ENCODE measurements at regions not wholly inside any gene's neighbourhood (a gene's known extent, or its start where the extent isn't known, plus 50 kb on each side); places are given as distances from the start of the nearest gene placed in this dataset.
"Not testable (repeated sequence)": the region's sequence is repeated elsewhere in the genome, so short reads cannot be mapped to it uniquely, and the experiment has no call there.

DNA sequence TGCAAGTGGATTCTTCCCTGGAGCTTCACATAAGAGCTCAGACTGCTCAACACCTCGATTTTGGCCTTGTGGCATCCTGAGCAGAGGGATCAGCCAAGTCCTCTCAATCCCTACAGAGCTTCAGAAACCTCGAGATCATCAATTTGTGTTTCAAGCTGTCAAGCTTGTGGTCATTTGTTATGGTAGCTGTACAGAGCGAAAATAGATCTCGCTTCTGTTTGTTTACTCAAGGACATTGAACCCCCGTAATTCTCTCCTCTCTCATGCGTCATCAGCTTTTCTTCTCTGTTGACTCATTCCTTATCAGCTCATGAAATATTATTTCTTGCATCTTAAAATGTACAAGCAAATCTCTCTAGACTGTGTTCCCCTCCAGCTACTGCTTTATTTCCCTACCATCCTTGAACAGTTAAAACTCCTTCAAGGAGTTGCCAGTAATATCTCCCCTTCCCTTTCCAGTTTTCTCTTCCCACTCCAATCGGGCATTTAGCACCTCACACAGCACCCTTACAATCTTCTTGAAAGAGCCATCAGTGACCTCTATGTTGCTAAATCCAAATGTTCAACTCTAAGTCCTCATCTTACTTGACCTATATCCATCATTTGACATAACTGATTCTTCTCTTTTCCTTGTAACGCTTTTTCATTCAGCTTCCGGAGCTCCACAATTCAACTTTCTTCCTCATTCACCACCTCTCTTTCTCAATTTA is 106.2 kb upstream of the FAT1 start:
- Histone ChIP-seq H3K9me2 (replicated peaks; ENCODE audit: insufficient read depth) (no peaks in the 10 kb centered on the region), H3K27me3 (no peaks in the 10 kb centered on the region), H4K20me1 (ENCODE audit: insufficient read depth, poor library complexity, severe bottlenecking) (no peaks in the 10 kb centered on the region), H3K4me3 (no peak overlapping the region), H3K36me3 (replicated peaks; ENCODE audit: insufficient read depth, low read depth) (no peaks in the 10 kb centered on the region), H3K9me3 (ENCODE audit: low read depth) (no peaks in the 10 kb centered on the region), H3K4me1 (ENCODE audit: insufficient read depth) (peaks cover 9% of the 10 kb centered on the region), H2AFZ (peak overlapping the region; percentile 1), H3K4me2 (peak overlapping the region; percentile 22), H3K79me2 (no peaks in the 10 kb centered on the region), H3K27ac (no peak overlapping the region)
- no peak for TF ChIP-seq EZH2 (IDR thresholded peaks at IDR 0.05; ENCODE audit: borderline replicate concordance)
- TF ChIP-seq, protein P1, sequence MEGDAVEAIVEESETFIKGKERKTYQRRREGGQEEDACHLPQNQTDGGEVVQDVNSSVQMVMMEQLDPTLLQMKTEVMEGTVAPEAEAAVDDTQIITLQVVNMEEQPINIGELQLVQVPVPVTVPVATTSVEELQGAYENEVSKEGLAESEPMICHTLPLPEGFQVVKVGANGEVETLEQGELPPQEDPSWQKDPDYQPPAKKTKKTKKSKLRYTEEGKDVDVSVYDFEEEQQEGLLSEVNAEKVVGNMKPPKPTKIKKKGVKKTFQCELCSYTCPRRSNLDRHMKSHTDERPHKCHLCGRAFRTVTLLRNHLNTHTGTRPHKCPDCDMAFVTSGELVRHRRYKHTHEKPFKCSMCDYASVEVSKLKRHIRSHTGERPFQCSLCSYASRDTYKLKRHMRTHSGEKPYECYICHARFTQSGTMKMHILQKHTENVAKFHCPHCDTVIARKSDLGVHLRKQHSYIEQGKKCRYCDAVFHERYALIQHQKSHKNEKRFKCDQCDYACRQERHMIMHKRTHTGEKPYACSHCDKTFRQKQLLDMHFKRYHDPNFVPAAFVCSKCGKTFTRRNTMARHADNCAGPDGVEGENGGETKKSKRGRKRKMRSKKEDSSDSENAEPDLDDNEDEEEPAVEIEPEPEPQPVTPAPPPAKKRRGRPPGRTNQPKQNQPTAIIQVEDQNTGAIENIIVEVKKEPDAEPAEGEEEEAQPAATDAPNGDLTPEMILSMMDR (IDR thresholded peaks at IDR 0.05; ENCODE audit: poor library complexity), result no peak
- no peak for TF ChIP-seq EZH2phosphoT487 (IDR thresholded peaks at IDR 0.05; ENCODE audit: low read depth, severe bottlenecking, unreplicated experiment)
- peak; percentile 47 for DNase-seq (ENCODE audit: low spot score)
- 50% methylated on average over 9 of the region's 9 CpGs for WGBS (ENCODE audit: low lambda C conversion rate, missing lambda C conversion rate)

DNA sequence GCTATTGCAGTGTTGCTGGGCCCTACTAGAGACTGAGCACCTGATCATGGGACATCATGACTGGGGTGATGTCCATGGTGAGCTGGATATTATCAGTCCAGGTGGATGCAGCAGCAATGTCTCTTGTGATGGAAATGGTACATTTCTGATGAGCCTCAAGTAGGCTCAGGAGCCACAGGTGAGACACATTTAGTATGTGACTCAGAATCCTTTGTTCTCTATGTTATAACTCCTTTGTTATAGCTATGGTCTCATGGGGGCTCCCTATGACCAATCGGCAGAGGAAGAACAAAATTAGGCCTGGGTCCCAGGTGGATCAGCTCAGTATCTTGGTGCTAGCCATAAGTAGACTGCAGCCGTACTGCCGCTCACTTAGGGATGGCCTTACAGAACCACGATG is 107.9 kb upstream of the FAT1 start:
- WGBS (ENCODE audit: low lambda C conversion rate, missing lambda C conversion rate), result 93% methylated on average over 4 of the region's 4 CpGs
- H4K20me1 ChIP-seq (ENCODE audit: insufficient read depth, poor library complexity, severe bottlenecking), result no peaks in the 10 kb centered on the region
- TF ChIP-seq EZH2 (IDR thresholded peaks at IDR 0.05; ENCODE audit: borderline replicate concordance) (no peak), EZH2phosphoT487 (IDR thresholded peaks at IDR 0.05; ENCODE audit: low read depth, severe bottlenecking, unreplicated experiment) (no peak)
- TF ChIP-seq, protein P1 (IDR thresholded peaks at IDR 0.05; ENCODE audit: poor library complexity), result no peak
- no peaks in the 10 kb centered on the region for H3K36me3 ChIP-seq (replicated peaks; ENCODE audit: insufficient read depth, low read depth)
- no peak overlapping the region for H2AFZ ChIP-seq
- no peak overlapping the region for H3K27ac ChIP-seq
- no peaks in the 10 kb centered on the region for H3K9me3 ChIP-seq (ENCODE audit: low read depth)
- H3K9me2 ChIP-seq (replicated peaks; ENCODE audit: insufficient read depth), result no peaks in the 10 kb centered on the region
- no peak for DNase-seq (ENCODE audit: low spot score)
- no peaks in the 10 kb centered on the region for H3K27me3 ChIP-seq
- no peak overlapping the region for H3K4me3 ChIP-seq
- no peak overlapping the region for H3K4me2 ChIP-seq
- no peaks in the 10 kb centered on the region for H3K4me1 ChIP-seq (ENCODE audit: insufficient read depth)
- no peaks in the 10 kb centered on the region for H3K79me2 ChIP-seq

DNA sequence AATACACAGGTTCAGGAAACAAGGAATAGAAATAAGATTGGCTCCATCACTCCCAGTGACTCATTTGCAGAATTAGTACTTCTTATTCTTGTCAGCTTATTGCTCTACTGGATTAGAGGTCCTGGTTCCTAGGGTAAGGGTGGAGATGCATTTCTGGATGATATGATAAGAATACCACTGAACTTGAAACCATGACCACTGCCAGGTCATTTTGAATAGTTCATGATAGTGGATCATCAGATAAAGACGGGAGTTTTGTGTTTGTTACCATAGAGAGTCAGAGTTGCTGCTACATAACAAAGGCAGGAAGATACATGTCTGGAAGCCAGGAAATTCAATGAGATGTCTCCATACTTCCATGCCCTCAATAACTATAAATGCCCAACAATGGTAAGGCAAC is 109.2 kb upstream of the FAT1 start:
- no peaks in the 10 kb centered on the region for H3K79me2 ChIP-seq
- no peak overlapping the region for H3K27ac ChIP-seq
- H3K4me1 ChIP-seq (ENCODE audit: insufficient read depth), result no peaks in the 10 kb centered on the region
- H3K9me2 ChIP-seq (replicated peaks; ENCODE audit: insufficient read depth), result no peaks in the 10 kb centered on the region
- no peaks in the 10 kb centered on the region for H3K9me3 ChIP-seq (ENCODE audit: low read depth)
- H3K36me3 ChIP-seq (replicated peaks; ENCODE audit: insufficient read depth, low read depth), result no peaks in the 10 kb centered on the region
- H3K27me3 ChIP-seq, result no peaks in the 10 kb centered on the region
- TF ChIP-seq EZH2phosphoT487 (IDR thresholded peaks at IDR 0.05; ENCODE audit: low read depth, severe bottlenecking, unreplicated experiment) (no peak), EZH2 (IDR thresholded peaks at IDR 0.05; ENCODE audit: borderline replicate concordance) (no peak)
- TF ChIP-seq, protein P1 (IDR thresholded peaks at IDR 0.05; ENCODE audit: poor library complexity), result no peak
- no peak overlapping the region for H2AFZ ChIP-seq
- H3K4me2 ChIP-seq, result no peak overlapping the region
- no peak for DNase-seq (ENCODE audit: low spot score)
- 46% methylated on average over 1 of the region's 1 CpG for WGBS (ENCODE audit: low lambda C conversion rate, missing lambda C conversion rate)
- H3K4me3 ChIP-seq, result no peak overlapping the region
- no peaks in the 10 kb centered on the region for H4K20me1 ChIP-seq (ENCODE audit: insufficient read depth, poor library complexity, severe bottlenecking)

DNA sequence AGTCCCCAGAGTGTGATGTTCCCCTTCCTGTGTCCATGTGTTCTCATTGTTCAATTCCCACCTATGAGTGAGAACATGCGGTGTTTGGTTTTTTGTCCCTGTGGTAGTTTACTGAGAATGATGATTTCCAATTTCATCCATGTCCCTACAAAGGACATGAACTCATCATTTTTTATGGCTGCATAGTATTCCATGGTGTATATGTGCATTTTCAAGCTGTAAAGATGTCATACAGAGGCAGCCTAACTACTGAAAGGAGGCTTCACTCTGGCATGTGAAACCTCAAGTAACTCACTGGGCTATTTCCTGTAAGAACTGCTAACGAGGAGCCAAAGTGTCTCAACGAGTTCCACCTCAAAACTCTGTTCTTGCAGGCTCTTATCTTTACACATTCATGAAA is 113.8 kb upstream of the FAT1 start:
- not testable (repeated sequence) for H3K4me1 ChIP-seq (ENCODE audit: insufficient read depth); H3K9me3 ChIP-seq (ENCODE audit: low read depth); H2AFZ ChIP-seq; H4K20me1 ChIP-seq (ENCODE audit: insufficient read depth, poor library complexity, severe bottlenecking); H3K36me3 ChIP-seq (replicated peaks; ENCODE audit: insufficient read depth, low read depth); DNase-seq (ENCODE audit: low spot score); H3K9me2 ChIP-seq (replicated peaks; ENCODE audit: insufficient read depth); H3K4me3 ChIP-seq; H3K4me2 ChIP-seq; H3K79me2 ChIP-seq; H3K27me3 ChIP-seq; H3K27ac ChIP-seq
- 91% methylated on average over 3 of the region's 3 CpGs for WGBS (ENCODE audit: low lambda C conversion rate, missing lambda C conversion rate)

All from hepatocyte (in vitro differentiated cells).